Bone marrow (tissue), 2 donors: ENCODE measurements at regions not wholly inside any gene's neighbourhood (a gene's known extent, or its start where the extent isn't known, plus 50 kb on each side); places are given as distances from the start of the nearest gene placed in this dataset.

Experiments
- DNase-seq, 2 donors: peaks; one replicate each; lab custom pipeline; 2025; lab: John Stamatoyannopoulos, UW

- peak; percentile 9 to 26 for DNase-seq
Observed at GRCh38 chr9:36728651-36729520, 156.2 kb downstream of the MELK start.

GRCh38 chr9:36729906-36730305, 157.2 kb downstream of the MELK start:
- no peak for DNase-seq

- DNase-seq = no peak
Observed at GRCh38 chr9:36730414-36730813, 157.7 kb downstream of the MELK start.

- DNase-seq = no peak
Observed at GRCh38 chr9:36731068-36731956, 158.6 kb downstream of the MELK start.

- DNase-seq = no peak
Observed at GRCh38 chr9:36734737-36735136, 162.0 kb downstream of the MELK start.

- no peak for DNase-seq
Observed at GRCh38 chr9:36736648-36737047, 164.0 kb downstream of the MELK start.

GRCh38 chr9:36738318-36738976, 165.8 kb downstream of the MELK start:
- DNase-seq = no peak

- DNase-seq = no peak
Observed at GRCh38 chr9:36739373-36740116, 166.8 kb downstream of the MELK start.

- DNase-seq = no peak
Observed at GRCh38 chr9:36742264-36742663, 169.6 kb downstream of the MELK start.

- no peak for DNase-seq
Observed at GRCh38 chr9:36744678-36745077, 172.0 kb downstream of the MELK start.

- no peak for DNase-seq
Observed at GRCh38 chr9:36745977-36746376, 173.3 kb downstream of the MELK start.

GRCh38 chr9:36746415-36746814, 173.7 kb downstream of the MELK start:
- DNase-seq = no peak

- no peak for DNase-seq
Observed at GRCh38 chr9:36748322-36748899, 175.7 kb downstream of the MELK start.

- no peak for DNase-seq
Observed at GRCh38 chr9:36749461-36749860, 176.8 kb downstream of the MELK start.

- DNase-seq = no peak
Observed at GRCh38 chr9:36750630-36751029, 177.9 kb downstream of the MELK start.

GRCh38 chr9:36755019-36755418, 182.3 kb downstream of the MELK start:
- no peak for DNase-seq

- no peak for DNase-seq
Observed at GRCh38 chr9:36759141-36759540, 186.4 kb downstream of the MELK start.

- no peak for DNase-seq
Observed at GRCh38 chr9:36759976-36760375, 187.3 kb downstream of the MELK start.

GRCh38 chr9:36760667-36761420, 188.1 kb downstream of the MELK start:
- no peak for DNase-seq

GRCh38 chr9:36762958-36763357, 190.3 kb downstream of the MELK start:
- DNase-seq = no peak

- no peak for DNase-seq
Observed at GRCh38 chr9:36763778-36764177, 191.1 kb downstream of the MELK start.
